GDM1 (cell line): ENCODE measurements at regions not wholly inside any gene's neighbourhood (a gene's known extent, or its start where the extent isn't known, plus 50 kb on each side); places are given as distances from the start of the nearest gene placed in this dataset.

Experiments
- DNase-seq: peaks from one replicate; lab custom pipeline; 2025; lab: John Stamatoyannopoulos, UW

DNA sequence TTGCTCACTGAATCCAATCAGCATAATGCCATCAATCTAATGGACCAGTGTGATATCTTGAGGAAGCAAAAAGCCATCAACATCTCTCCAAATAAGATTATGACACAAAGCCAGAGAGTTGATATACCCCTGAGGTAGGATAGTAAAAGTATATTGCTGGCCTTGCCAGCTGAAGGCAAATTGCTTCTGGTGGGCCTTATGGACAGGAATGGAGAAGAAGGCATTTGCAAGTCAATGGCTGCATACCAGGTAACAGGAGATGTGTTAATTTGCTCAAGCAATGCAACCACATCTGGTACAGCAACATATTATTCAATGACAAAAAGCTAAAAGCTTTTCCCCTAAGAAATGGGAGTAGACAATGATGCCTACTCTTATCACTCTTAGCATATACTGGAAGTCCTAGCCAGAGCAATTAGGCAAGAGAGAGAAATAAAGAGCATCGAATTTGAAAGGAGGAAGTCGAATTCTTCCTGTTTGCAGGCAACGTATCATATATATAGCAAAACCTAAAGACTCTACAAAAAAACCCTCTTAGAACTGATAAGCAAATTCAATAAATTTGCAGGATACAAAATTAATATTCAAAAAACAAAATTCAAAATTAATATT lies 216.1 kb upstream of the RASA1 start:
- no peak for DNase-seq

GRCh38 chr5:87053146-87053545 lies 214.5 kb upstream of the RASA1 start:
- DNase-seq = no peak

- DNase-seq = no peak
Observed at GRCh38 chr5:87054821-87055220, 212.9 kb upstream of the RASA1 start.

GRCh38 chr5:87061046-87061445 lies 206.6 kb upstream of the RASA1 start:
- no peak for DNase-seq

DNA sequence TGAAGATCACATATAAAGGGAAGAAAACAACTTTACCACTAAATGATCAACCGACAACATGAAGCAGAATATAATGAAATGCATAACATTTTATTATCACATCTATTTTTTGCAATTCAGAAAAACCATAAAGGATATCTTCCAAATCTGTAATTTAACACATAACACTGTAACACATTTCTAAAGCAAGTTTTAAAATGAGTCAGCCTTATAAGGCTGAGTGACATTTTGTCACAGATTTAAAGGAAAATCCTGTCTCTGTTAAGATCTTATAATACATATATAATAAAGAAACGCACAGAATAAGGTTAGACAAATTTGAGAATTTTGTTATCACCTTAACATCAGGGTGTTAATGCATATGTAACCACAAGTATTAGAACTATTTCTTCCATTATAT lies 198.4 kb upstream of the RASA1 start:
- no peak for DNase-seq

- peak; percentile 12 for DNase-seq
Observed at GRCh38 chr5:87069974-87070608, 197.6 kb upstream of the RASA1 start.

- no peak for DNase-seq
Observed at GRCh38 chr5:87074072-87074471, 193.6 kb upstream of the RASA1 start.

GRCh38 chr5:87074934-87075541 lies 192.6 kb upstream of the RASA1 start:
- DNase-seq = peak; percentile 30

GRCh38 chr5:87076411-87076810 lies 191.3 kb upstream of the RASA1 start:
- no peak for DNase-seq

- no peak for DNase-seq
Observed at GRCh38 chr5:87076931-87077330, 190.8 kb upstream of the RASA1 start.

DNA sequence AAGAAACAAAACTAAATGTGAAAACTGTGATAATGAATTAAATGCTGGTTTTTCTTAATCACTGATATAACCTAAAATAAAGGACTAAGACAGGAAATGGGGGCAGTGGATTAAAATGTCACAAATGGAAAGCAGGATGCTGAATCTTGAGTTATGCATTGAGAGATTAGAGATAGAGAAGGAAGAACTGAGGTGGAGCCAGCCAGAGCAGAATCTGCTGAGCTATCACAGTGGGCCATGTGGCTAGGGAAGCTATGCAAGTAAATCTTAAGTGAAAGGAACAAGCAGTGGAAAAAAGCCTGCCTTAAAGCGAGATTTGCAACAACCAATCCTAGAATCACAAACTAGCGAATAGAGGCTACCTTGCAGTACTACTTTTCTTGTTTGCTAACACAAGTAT lies 188.5 kb upstream of the RASA1 start:
- peak; percentile 52 for DNase-seq

GRCh38 chr5:87081016-87081415 lies 186.7 kb upstream of the RASA1 start:
- DNase-seq = no peak

DNA sequence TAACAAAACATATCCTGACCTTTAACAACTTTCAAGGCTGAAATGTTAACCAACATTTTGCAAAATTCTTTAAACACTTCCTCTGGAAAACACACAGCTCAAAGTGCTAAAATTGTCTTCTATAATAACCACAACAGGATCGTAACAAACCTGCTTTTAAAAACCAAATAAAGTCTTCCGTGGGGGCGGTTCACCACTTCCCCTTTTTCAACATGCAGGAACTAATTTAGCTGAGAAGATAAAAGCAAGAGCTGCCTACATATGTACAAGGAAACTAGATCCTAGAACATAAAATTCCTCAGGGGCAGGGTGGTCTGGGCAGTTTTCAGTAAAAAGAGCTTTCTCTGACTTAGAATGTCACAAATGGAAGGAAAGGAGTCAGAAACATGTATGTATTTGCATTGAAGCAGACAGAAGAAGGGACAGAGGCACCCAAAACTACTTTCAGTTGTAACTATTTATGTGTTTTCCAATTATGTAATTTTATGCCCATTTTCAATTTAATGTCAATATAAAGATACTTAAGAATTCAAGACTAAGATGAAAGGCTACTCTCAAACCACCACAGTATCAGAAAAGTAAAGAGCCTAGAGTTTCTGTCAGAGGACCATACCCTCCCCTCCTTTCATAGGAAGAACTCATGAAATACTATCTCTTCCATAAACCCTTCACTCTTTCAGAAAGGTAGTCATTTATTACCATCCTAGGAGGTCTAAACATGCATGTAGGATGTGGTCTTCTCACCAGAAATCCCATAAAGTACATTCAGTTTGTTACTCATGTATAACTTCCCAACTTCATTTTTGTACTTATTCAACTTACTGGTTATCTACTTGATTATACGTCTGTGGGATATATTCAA lies 185.9 kb upstream of the RASA1 start:
- peak; percentile 78 for DNase-seq

DNA sequence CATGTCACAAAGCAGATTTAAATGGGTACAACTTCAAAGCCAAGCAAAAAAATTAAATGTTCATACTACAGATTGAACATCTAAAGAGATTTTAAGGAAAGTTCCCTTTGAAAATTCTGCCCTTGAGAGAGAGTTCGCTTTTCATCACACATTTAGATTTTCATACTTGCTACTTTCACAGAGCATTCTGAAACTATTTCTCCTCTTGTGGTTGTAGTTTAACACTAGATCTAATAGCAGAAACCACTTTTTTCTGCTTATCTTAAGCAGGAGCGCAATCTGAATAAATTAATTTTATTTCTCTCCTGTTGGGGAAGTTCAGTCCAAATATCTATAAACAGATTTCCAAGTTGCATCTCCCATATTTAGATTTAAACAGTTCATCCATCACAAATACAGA lies 173.3 kb upstream of the RASA1 start:
- no peak for DNase-seq

GRCh38 chr5:87094833-87095232 lies 172.8 kb upstream of the RASA1 start:
- no peak for DNase-seq

DNA sequence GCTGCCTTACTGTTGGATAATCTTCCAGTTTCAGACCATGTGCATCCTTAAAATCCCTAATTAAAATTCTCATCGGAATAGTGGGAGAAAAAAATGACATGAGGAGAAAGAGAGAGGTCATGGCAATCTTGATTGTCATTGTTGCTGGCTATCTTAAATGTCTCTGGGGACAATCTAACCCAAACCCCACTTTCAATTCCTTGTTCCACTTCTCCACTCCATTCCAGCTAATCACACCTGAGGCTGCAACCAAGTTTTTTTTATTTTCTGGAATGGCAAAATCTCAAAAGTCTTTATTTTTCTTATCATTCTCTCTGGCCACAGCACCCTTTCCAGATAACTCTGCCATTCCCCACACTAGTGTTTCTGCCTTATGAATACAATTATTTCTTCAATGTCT lies 171.9 kb upstream of the RASA1 start:
- no peak for DNase-seq

DNA sequence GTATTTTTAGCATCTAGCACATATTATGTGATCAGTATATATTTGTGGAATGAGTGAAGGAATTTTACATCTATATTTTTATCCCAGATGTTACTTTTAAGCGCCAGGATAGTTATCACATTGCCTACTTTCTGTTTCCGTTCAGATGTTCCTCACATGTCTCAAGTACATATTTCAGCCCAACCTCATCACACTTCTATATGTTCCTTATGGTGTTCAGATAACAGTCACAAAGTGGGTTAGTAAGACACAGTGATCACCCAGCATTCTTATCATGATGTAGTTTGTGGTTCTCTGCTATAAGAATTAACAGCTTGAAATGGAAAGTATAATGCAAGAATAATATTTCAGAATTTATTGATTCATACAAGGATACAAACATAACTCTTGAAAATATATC lies 170.0 kb upstream of the RASA1 start:
- no peak for DNase-seq

DNA sequence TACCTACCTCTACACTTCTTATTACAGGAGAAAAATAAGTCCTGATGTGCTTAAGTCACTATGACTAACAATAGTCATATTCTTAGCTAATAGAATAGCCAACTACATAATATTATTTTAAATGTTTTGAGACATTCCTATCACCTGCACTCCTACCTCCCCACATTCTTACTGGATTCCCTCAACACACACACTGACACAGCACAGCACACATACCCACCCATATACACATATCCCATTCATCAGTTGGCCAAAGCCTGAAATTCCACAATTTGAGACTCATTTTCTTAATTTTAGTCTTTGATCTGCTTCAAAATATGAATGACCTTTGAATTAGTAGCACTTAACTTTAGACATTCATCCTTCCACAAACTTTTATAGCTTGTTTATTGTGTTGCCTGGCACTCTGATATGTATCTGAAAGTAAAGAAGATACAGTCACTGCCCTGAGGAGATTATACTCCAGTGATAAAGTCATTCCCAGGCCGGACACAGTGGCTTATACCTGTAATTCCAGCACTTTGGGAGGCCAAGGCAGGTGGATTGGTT lies 168.3 kb upstream of the RASA1 start:
- DNase-seq = no peak

DNA sequence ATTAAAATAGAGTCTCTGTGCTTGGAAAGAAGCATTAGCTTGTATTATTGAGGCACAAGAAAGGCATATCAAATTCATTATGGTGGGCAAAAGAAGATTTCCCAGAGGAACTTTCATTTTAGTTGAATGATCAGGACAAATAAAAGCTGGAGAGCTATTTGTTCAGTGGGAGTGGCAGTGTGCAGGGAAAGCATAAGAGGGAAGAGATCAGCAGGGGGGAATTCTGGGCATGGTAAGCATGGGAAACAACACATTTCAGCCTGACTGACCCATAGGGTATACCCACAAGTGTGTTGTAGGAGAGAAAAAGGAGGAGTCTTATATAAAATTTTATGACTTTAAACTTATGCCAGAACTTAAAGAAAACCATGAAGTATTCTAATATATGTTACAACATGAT lies 167.7 kb upstream of the RASA1 start:
- DNase-seq = no peak

GRCh38 chr5:87101321-87101720 lies 166.4 kb upstream of the RASA1 start:
- DNase-seq = no peak

DNA sequence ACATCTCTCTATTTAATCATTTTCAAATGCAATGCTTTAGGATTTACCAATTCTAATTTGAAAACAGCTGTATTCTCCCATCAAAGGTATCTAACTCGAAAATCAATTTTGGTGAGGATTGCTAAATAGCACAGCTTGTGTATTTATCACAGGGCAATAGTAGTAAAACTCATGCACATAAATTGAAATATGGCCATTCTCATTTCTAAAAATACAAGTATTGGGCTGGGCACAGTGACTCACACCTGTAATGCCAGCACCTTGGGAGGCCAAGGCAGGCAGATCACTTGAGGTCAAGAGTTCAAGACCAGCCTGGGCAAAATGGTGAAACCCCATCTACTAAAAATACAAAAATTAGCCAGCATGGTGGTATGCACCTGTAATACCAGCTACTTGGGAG lies 164.8 kb upstream of the RASA1 start:
- no peak for DNase-seq

GRCh38 chr5:87103616-87104287 lies 163.9 kb upstream of the RASA1 start:
- no peak for DNase-seq
